Mammary epithelial cell (primary cell): ENCODE measurements at regions not wholly inside any gene's neighbourhood (a gene's known extent, or its start where the extent isn't known, plus 50 kb on each side); places are given as distances from the start of the nearest gene placed in this dataset.

Source experiments
- EZH2 ChIP-seq: IDR thresholded peaks from 2 replicates; pipeline ENCODE4 v1.6.1; 2012; ENCODE audit warnings: low read length, inconsistent platforms, borderline replicate concordance
- TF ChIP-seq, protein P1 (sequence below), 2 donors: IDR thresholded peaks in 1 of 2; conservative IDR thresholded peaks in 1 of 2; 2 replicates each; pipeline ENCODE4 v1.5.1; 2011 to 2012; ENCODE audit warnings: inconsistent platforms in 2 of 2, low read length in 2 of 2, mild to moderate bottlenecking in 2 of 2, control low read depth in 1 of 2, low read depth in 1 of 2; ENCODE audit not compliant: insufficient read depth in 1 of 2; ENCODE audit errors: extremely low read depth in 1 of 2

- TF ChIP-seq, protein P1, sequence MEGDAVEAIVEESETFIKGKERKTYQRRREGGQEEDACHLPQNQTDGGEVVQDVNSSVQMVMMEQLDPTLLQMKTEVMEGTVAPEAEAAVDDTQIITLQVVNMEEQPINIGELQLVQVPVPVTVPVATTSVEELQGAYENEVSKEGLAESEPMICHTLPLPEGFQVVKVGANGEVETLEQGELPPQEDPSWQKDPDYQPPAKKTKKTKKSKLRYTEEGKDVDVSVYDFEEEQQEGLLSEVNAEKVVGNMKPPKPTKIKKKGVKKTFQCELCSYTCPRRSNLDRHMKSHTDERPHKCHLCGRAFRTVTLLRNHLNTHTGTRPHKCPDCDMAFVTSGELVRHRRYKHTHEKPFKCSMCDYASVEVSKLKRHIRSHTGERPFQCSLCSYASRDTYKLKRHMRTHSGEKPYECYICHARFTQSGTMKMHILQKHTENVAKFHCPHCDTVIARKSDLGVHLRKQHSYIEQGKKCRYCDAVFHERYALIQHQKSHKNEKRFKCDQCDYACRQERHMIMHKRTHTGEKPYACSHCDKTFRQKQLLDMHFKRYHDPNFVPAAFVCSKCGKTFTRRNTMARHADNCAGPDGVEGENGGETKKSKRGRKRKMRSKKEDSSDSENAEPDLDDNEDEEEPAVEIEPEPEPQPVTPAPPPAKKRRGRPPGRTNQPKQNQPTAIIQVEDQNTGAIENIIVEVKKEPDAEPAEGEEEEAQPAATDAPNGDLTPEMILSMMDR (conservative IDR thresholded peaks at IDR 0.05 in 1 of 2, IDR thresholded peaks at IDR 0.05 in 1 of 2; ENCODE audit: extremely low read depth in 1 of 2, insufficient read depth in 1 of 2, low read depth in 1 of 2, low read length in 2 of 2): no peak
- no peak for TF ChIP-seq EZH2
These were observed 143.1 kb upstream of the PELI1 start for GRCh38 chr2:64287202-64287740.
